H9 (cell line): ENCODE measurements at regions not wholly inside any gene's neighbourhood (a gene's known extent, or its start where the extent isn't known, plus 50 kb on each side); places are given as distances from the start of the nearest gene placed in this dataset.

ENCODE experiments used
- DNase-seq: peaks from one replicate; pipeline ENCODE4 v3.0.0-alpha.2; 2017
- H2AFZ ChIP-seq: one replicate; pipeline ENCODE4 v1.6.1; 2013; ENCODE audit warnings: mild to moderate bottlenecking, low read length, control low read depth, moderate library complexity
- H2AK5ac ChIP-seq: 2 replicates; pipeline ENCODE4 v1.6.1; 2013; ENCODE audit warnings: low read length, control low read depth, mixed read lengths; ENCODE audit not compliant: insufficient read length
- H2BK120ac ChIP-seq: one replicate; pipeline ENCODE4 v1.6.1; 2013; ENCODE audit warnings: low read depth, mild to moderate bottlenecking, low read length, control low read depth, inconsistent platforms; ENCODE audit not compliant: poor library complexity, severe bottlenecking
- H2BK12ac ChIP-seq: 2 replicates; pipeline ENCODE4 v1.6.1; 2013; ENCODE audit warnings: low read length, control low read depth, mixed read lengths, low read depth; ENCODE audit not compliant: insufficient read length
- H2BK15ac ChIP-seq: 2 replicates; pipeline ENCODE4 v1.6.1; 2013; ENCODE audit warnings: low read depth, low read length, control low read depth
- H2BK20ac ChIP-seq: one replicate; pipeline ENCODE4 v1.6.1; 2013; ENCODE audit warnings: low read depth, mild to moderate bottlenecking, low read length, control low read depth, inconsistent platforms; ENCODE audit not compliant: poor library complexity, severe bottlenecking
- H2BK5ac ChIP-seq: 2 replicates; pipeline ENCODE4 v1.6.1; 2013; ENCODE audit warnings: low read length, control low read depth, mixed read lengths; ENCODE audit not compliant: insufficient read length
- H3K14ac ChIP-seq: 2 replicates; pipeline ENCODE4 v1.6.1; 2013; ENCODE audit warnings: low read length, control low read depth; ENCODE audit not compliant: insufficient read depth
- H3K18ac ChIP-seq: 2 replicates; pipeline ENCODE4 v1.6.1; 2013; ENCODE audit warnings: low read depth, mild to moderate bottlenecking, mixed read lengths, low read length, control low read depth; ENCODE audit not compliant: insufficient read length
- H3K23ac ChIP-seq: 2 replicates; pipeline ENCODE4 v1.6.1; 2013; ENCODE audit warnings: low read length, control low read depth, mixed read lengths, low read depth; ENCODE audit not compliant: insufficient read length
- H3K23me2 ChIP-seq: 2 replicates; pipeline ENCODE4 v1.6.1; 2013; ENCODE audit warnings: low read depth, mild to moderate bottlenecking, mixed read lengths, low read length, control low read depth; ENCODE audit not compliant: insufficient read length, poor library complexity, severe bottlenecking
- H3K27ac ChIP-seq: 2 replicates; pipeline ENCODE4 v1.5.1; 2013; ENCODE audit warnings: low read length, control low read depth, mixed read lengths, low read depth; ENCODE audit not compliant: insufficient read length
- H3K27me3 ChIP-seq: 2 replicates; pipeline ENCODE4 v1.6.1; 2013; ENCODE audit warnings: low read length, control low read depth, inconsistent platforms; ENCODE audit not compliant: insufficient read depth
- H3K4ac ChIP-seq: 2 replicates; pipeline ENCODE4 v1.6.1; 2013; ENCODE audit warnings: low read depth, mild to moderate bottlenecking, control low read depth, inconsistent platforms, low read length, moderate library complexity
- H3K4me1 ChIP-seq: 2 replicates; pipeline ENCODE4 v1.6.1; 2013; ENCODE audit warnings: low read length, control low read depth, inconsistent platforms; ENCODE audit not compliant: insufficient read depth
- H3K4me2 ChIP-seq: 2 replicates; pipeline ENCODE4 v1.6.1; 2013; ENCODE audit warnings: low read length, control low read depth, mixed read lengths; ENCODE audit not compliant: insufficient read length, insufficient read depth
- H3K56ac ChIP-seq: 2 replicates; pipeline ENCODE4 v1.6.1; 2013; ENCODE audit warnings: low read depth, mild to moderate bottlenecking, mixed read lengths, low read length, control low read depth; ENCODE audit not compliant: insufficient read length
- H3K79me1 ChIP-seq: 2 replicates; pipeline ENCODE4 v1.6.1; 2013; ENCODE audit warnings: low read depth, mild to moderate bottlenecking, moderate library complexity, low read length, control low read depth, inconsistent platforms; ENCODE audit not compliant: insufficient read depth, poor library complexity, severe bottlenecking
- H3K79me2 ChIP-seq: 2 replicates; pipeline ENCODE4 v1.6.1; 2013; ENCODE audit warnings: low read length, control low read depth, inconsistent platforms; ENCODE audit not compliant: insufficient read depth
- H3K9ac ChIP-seq: 2 replicates; pipeline ENCODE4 v1.6.1; 2013; ENCODE audit warnings: low read length, control low read depth, mixed read lengths; ENCODE audit not compliant: insufficient read length; ENCODE audit errors: extremely low read depth
- H3K9me3 ChIP-seq: one replicate; pipeline ENCODE4 v1.6.1; 2013; ENCODE audit warnings: low read depth, low read length, inconsistent platforms; ENCODE audit not compliant: control insufficient read depth
- H3T11ph ChIP-seq: one replicate; pipeline ENCODE4 v1.6.1; 2013; ENCODE audit warnings: mild to moderate bottlenecking, low read length, control low read depth, inconsistent platforms
- H4K20me1 ChIP-seq: one replicate; pipeline ENCODE4 v1.6.1; 2013; ENCODE audit not compliant: control insufficient read depth, insufficient read length, insufficient read depth
- H4K5ac ChIP-seq: 2 replicates; pipeline ENCODE4 v1.6.1; 2013; ENCODE audit warnings: low read depth, mild to moderate bottlenecking, mixed read lengths, low read length, control low read depth; ENCODE audit not compliant: insufficient read length
- H4K8ac ChIP-seq: replicated peaks from 2 replicates; pipeline ENCODE4 v1.6.1; 2013; ENCODE audit warnings: low read length, control low read depth, mixed read lengths, low read depth; ENCODE audit not compliant: insufficient read length
- H4K91ac ChIP-seq: 2 replicates; pipeline ENCODE4 v1.6.1; 2013; ENCODE audit warnings: low read depth, mild to moderate bottlenecking, moderate library complexity, mixed read lengths, low read length, control low read depth; ENCODE audit not compliant: insufficient read length
- H3K27ac Mint-ChIP-seq, 3 experiments: 2 replicates in 2 of 3; 3 replicates in 1 of 3; pipeline ENCODE4 v1.8.0; 2020 to 2021; ENCODE audit warnings: mixed read lengths in 3 of 3, mild to moderate bottlenecking in 1 of 3, moderate library complexity in 1 of 3
- H3K27me3 Mint-ChIP-seq: 2 replicates; pipeline ENCODE4 v1.8.0; 2021; ENCODE audit warnings: low read depth, mild to moderate bottlenecking, moderate library complexity, mixed read lengths
- H3K36me3 Mint-ChIP-seq, 3 experiments: 2 replicates in 2 of 3; 3 replicates in 1 of 3; pipeline ENCODE4 v1.8.0; 2020 to 2021; ENCODE audit warnings: low read depth in 3 of 3, mixed read lengths in 3 of 3; ENCODE audit not compliant: insufficient read depth in 1 of 3
- H3K4me1 Mint-ChIP-seq, 2 experiments: 2 replicates each; pipeline ENCODE4 v1.8.0; 2020; ENCODE audit warnings: mixed read lengths in 2 of 2
- H3K4me3 Mint-ChIP-seq, 2 experiments: 2 replicates in 1 of 2; 3 replicates in 1 of 2; pipeline ENCODE4 v1.8.0; 2020 to 2021; ENCODE audit warnings: mild to moderate bottlenecking in 2 of 2, mixed read lengths in 2 of 2, moderate library complexity in 1 of 2
- H3K9me3 Mint-ChIP-seq, 2 experiments: 2 replicates in 1 of 2; 3 replicates in 1 of 2; pipeline ENCODE4 v1.8.0; 2020; ENCODE audit warnings: mild to moderate bottlenecking in 2 of 2, mixed read lengths in 2 of 2, moderate library complexity in 1 of 2
- CTCF ChIP-seq: fragments of 200-600 bp; sonication (generic); conservative IDR thresholded peaks from 3 replicates; pipeline ENCODE4 v1.8.0; 2021; ENCODE audit warnings: antibody characterized with exemption, mild to moderate bottlenecking
- WGBS: extraction: QIAGEN DNeasy Blood & Tissue Kit; methylation state at CpG from one replicate; pipeline ENCODE4 v1.1.7; 2013; ENCODE audit warnings: missing lambda C conversion rate, low lambda C conversion rate, mixed read lengths; ENCODE audit not compliant: insufficient read length; ENCODE audit errors: extremely low coverage; 5-methylcytosine and 5-hydroxymethylcytosine counted together

DNA sequence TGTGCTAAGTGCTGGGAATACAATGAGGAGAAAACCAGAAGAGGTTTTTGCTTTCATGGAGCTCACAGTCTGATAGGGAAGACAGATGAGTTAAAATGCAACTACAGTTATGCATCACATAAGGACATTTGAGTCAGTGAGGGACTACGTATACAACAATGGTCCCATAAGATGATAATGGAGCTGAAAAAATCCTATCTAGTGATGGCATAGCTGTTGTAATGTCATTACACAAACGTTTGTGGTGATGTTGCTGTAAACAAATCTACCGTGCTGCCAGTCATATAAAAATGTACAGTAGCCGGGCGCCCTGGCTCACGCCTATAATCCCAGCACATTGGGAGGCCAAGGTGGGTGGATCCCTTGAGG lies 110.1 kb upstream of the RAD23B start:
- Mint-ChIP-seq H3K9me3 (peaks cover 0 to 2% of the 10 kb centered on the region in 2 experiments; a peak in 2 of 5 replicates), H3K4me3 (no peak overlapping the region), H3K4me1 (peaks cover 18 to 21% of the 10 kb centered on the region in 2 experiments), H3K27me3 (no peaks in the 10 kb centered on the region; the same call in 1 of the 2 replicates), H3K36me3 (peaks cover 0 to 3% (median 0%) of the 10 kb centered on the region in 3 experiments; a peak in 1 of 7 replicates), H3K27ac (no peak overlapping the region)
- Histone ChIP-seq H3K9me3 (no peaks in the 10 kb centered on the region), H3K23me2 (no peaks in the 10 kb centered on the region), H3T11ph (no peak overlapping the region), H4K5ac (no peak overlapping the region), H3K14ac (no peak overlapping the region), H3K4ac (no peak overlapping the region), H4K8ac (no peak overlapping the region), H2BK5ac (no peak overlapping the region), H4K91ac (no peak overlapping the region), H3K56ac (no peak overlapping the region), H3K23ac (no peak overlapping the region), H2BK12ac (no peak overlapping the region), H3K27me3 (no peaks in the 10 kb centered on the region), H3K18ac (no peak overlapping the region), H3K79me1 (no peaks in the 10 kb centered on the region), H2AFZ (no peak overlapping the region), H4K20me1 (no peaks in the 10 kb centered on the region), H2BK20ac (no peak overlapping the region), H2BK120ac (no peak overlapping the region), H3K4me1 (0 out of 2 replicates have a peak, but pooled peaks cover 3% of the 10 kb centered on the region), H3K9ac (no peak overlapping the region), H3K4me2 (no peak overlapping the region), H2AK5ac (no peak overlapping the region), H2BK15ac (no peak overlapping the region), H3K27ac (no peak overlapping the region), H3K79me2 (no peaks in the 10 kb centered on the region)
- WGBS, result no CpG with 5 or more reads among the region's 6 CpGs
- TF ChIP-seq CTCF, result no peak
- no peak for DNase-seq
